ENCODE measurements at regions not wholly inside any gene's neighbourhood (a gene's known extent, or its start where the extent isn't known, plus 50 kb on each side); places are given as distances from the start of the nearest gene placed in this dataset.
A peak's percentile ranks its signal among the peaks of the same experiment; 100 is the strongest.

DNA sequence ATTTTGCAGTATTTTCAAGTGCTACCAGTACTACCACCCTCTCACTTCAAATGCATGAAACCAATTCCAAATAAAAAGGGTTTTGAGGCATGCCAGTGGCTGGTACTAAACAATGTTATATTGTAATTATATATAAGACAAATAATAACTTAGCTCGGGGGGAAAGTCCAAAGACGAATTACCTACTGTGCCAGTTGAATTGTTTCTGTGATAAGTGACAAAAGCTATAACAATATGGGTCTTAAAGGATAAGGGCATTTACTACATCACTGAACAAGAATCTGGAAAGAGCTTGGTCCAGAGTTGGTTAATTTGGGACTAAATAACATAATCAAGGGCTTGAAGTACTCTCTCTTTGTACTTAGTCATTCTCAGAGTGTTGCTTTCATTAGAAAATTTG is 404.7 kb upstream of the CHAC2 start:
- no peak for ATAC-seq
- Histone ChIP-seq H3K36me3 (no peaks in the 10 kb centered on the region), H3K9me3 (peaks cover 0 to 29% of the 10 kb centered on the region in 2 donors), H3K27me3 (no peaks in the 10 kb centered on the region), H3K4me3 (no peak overlapping the region), H3K4me1 (no peaks in the 10 kb centered on the region), H3K27ac (no peak overlapping the region)
- intact Hi-C loops (cut with DNase I), result no loop called here
- DNase-seq, result no peak
- TF ChIP-seq, protein P1, sequence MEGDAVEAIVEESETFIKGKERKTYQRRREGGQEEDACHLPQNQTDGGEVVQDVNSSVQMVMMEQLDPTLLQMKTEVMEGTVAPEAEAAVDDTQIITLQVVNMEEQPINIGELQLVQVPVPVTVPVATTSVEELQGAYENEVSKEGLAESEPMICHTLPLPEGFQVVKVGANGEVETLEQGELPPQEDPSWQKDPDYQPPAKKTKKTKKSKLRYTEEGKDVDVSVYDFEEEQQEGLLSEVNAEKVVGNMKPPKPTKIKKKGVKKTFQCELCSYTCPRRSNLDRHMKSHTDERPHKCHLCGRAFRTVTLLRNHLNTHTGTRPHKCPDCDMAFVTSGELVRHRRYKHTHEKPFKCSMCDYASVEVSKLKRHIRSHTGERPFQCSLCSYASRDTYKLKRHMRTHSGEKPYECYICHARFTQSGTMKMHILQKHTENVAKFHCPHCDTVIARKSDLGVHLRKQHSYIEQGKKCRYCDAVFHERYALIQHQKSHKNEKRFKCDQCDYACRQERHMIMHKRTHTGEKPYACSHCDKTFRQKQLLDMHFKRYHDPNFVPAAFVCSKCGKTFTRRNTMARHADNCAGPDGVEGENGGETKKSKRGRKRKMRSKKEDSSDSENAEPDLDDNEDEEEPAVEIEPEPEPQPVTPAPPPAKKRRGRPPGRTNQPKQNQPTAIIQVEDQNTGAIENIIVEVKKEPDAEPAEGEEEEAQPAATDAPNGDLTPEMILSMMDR (IDR thresholded peaks at IDR 0.05), result no peak

DNA sequence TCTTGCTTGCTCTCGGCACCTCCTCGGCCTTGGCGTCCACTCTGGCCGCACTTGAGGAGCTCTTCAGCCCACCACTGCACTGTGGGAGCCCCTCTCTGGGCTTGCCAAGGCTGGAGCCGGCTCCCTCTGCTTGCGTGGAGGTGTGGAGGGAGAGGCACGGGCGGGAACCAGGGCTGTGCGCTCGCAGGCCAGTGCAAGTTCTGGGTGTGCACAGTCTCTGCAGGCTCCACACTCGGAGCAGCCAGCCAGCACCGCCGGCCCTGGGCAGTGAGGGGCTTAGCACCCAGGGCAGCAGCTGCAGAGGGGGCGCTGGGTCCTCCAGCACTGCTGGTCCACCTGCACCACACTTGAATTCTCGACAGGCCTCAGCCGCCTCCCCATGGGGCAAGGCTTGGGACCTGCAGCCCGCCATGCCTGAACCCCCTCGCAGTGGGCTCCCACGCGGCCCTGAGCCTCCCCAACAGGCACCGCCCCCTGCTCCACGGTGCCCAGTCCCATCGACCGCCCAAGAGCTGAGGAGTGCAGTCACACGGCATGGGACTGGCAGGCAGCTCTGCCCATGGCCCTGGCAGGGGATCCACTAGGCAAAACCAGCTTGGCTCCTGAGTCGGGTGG is 411.2 kb upstream of the CHAC2 start:
- intact Hi-C loops (cut with DNase I), result no loop called here
- Histone ChIP-seq H3K27me3 (no peaks in the 10 kb centered on the region), H3K4me1 (no peaks in the 10 kb centered on the region), H3K9me3 (peaks cover 0 to 50% of the 10 kb centered on the region in 2 donors), H3K36me3 (no peaks in the 10 kb centered on the region), H3K4me3 (no peak overlapping the region), H3K27ac (no peak overlapping the region)
- ATAC-seq, result no peak
- peak in 1 of 4 donors; percentile 66 for DNase-seq
- TF ChIP-seq, protein P1 (IDR thresholded peaks at IDR 0.05), result no peak

DNA sequence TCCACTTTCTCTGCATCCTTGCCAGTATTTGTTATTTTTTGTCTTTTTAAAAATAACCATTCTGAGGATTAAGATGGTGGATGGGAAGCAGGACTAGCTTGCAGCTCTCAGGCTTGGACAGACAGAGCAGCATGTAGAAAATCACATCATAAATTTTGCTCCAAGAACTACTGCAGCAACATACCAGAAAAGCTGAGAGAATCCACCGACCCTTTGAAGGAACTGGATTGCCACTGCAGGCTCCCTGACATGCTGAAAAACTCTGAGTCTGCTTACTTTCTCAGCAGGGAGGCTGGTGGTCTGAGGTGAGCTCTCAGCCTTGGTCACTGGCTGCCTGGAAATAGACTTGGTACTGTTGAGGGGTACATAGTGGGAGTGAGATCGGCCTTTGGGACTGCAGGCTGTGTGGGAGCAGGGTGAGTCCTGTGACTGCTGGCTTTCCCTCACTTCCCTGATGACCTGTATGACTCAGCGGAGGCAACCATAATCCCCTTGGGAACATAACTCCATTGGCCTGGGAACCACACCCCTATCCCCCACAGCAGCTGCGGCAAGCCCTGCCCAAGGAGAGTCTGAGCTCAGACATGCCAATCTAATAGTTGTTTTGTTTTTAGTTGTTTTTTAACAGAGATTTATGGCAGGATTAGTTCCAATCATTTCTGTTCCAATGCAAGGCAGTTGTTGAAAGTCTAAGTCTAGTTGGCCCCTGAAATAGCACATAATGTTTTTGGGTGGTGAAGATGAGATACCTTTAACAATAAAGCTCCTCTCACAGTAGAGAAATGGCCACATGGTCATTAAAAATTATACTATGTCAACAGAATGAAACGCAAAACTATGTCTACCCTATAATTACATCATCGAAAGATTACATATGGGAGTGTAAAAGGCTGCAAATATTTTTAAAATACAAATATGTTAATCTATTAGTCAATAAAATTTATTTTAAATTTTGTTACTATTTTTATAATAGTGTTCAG is 414.2 kb upstream of the CHAC2 start:
- H3K4me3 ChIP-seq, result no peak overlapping the region
- ATAC-seq (no peak), DNase-seq (peak in 1 of 4 donors; percentile 16)
- no peak overlapping the region for H3K27ac ChIP-seq
- intact Hi-C loops (cut with DNase I), result no loop called here
- no peaks in the 10 kb centered on the region for H3K4me1 ChIP-seq
- H3K36me3 ChIP-seq, result no peaks in the 10 kb centered on the region
- TF ChIP-seq, protein P1 (IDR thresholded peaks at IDR 0.05), result no peak
- H3K27me3 ChIP-seq, result no peaks in the 10 kb centered on the region
- peaks cover 0 to 33% of the 10 kb centered on the region in 2 donors for H3K9me3 ChIP-seq

DNA sequence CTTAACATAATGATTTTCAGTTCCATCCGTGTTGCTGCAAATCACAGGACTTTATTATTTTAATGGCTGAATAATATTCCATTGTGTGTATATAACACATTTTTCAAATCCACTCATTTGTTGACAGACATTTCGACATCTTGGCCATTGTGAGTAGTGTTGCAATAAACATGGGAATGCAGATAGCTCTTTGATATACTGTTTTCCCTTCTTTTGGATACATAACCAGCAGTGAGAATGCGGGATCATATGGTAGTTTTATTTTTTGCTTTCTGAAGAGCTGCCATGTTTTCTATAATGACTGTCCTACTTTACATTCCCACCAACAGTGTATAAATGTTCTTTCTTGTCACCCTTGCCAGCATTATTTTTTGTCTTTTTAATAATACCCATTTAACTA is 420.3 kb upstream of the CHAC2 start:
- Histone ChIP-seq H3K36me3 (no peaks in the 10 kb centered on the region), H3K9me3 (no peaks in the 10 kb centered on the region), H3K27ac (no peak overlapping the region), H3K4me1 (no peaks in the 10 kb centered on the region), H3K4me3 (no peak overlapping the region), H3K27me3 (no peaks in the 10 kb centered on the region)
- TF ChIP-seq, protein P1 (IDR thresholded peaks at IDR 0.05), result no peak
- no peak for ATAC-seq
- no peak for DNase-seq
- intact Hi-C loops (cut with DNase I), result no loop called here

DNA sequence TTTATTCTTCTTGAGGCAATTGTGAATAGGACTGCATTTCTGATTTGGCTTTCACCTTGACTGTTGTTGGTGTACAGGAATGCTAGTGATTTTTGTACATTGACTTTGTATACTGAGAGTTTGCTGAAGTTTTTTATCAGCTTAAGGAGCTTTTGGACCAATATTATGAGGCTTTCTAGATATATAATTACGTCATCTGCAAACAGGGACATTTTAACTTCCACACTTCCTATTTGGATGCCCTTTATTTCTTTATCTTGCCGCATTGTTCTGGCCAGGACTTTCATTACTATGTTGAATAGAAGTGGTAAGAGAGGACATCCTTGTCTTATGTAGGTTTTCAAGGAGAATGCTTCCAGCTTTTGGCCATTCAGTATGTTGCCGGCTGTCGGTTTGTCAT is 425.4 kb upstream of the CHAC2 start:
- H3K4me3 ChIP-seq, result no peak overlapping the region
- no peak overlapping the region for H3K27ac ChIP-seq
- intact Hi-C loops (cut with DNase I), result no loop called here
- DNase-seq (no peak), ATAC-seq (no peak)
- no peaks in the 10 kb centered on the region for H3K27me3 ChIP-seq
- no peaks in the 10 kb centered on the region for H3K36me3 ChIP-seq
- TF ChIP-seq, protein P1 (IDR thresholded peaks at IDR 0.05), result no peak
- no peaks in the 10 kb centered on the region for H3K4me1 ChIP-seq
- peaks cover 0 to 3% of the 10 kb centered on the region in 2 donors for H3K9me3 ChIP-seq
